Adrenal gland (tissue), 9 donors: ENCODE measurements at regions not wholly inside any gene's neighbourhood (a gene's known extent, or its start where the extent isn't known, plus 50 kb on each side); places are given as distances from the start of the nearest gene placed in this dataset.
A peak's percentile ranks its signal among the peaks of the same experiment; 100 is the strongest.

ENCODE experiments used
- DNase-seq, 7 donors: peaks; one replicate each; pipeline ENCODE4 v3.0.0-alpha.2; 2019 to 2020
- H3K27ac ChIP-seq, 5 donors: fragments of 200-600 bp; sonication (generic) in 4 of 5; 1 replicate in 3 of 5; 2 replicates in 2 of 5; pipeline versions ENCODE4 v1.5.1 to v1.8.0; 2016 to 2020; ENCODE audit warnings: mild to moderate bottlenecking in 1 of 5
- H3K27me3 ChIP-seq: fragments of 200-600 bp; 2 replicates; pipeline ENCODE4 v1.8.0; 2021
- H3K36me3 ChIP-seq, 2 donors: fragments of 200-600 bp; replicated peaks in 1 of 2; 1 replicate in 1 of 2; 2 replicates in 1 of 2; pipeline versions ENCODE4 v1.5.1 to v1.8.0; 2018 to 2022
- H3K4me1 ChIP-seq, 2 donors: fragments of 200-600 bp; replicated peaks in 1 of 2; 1 replicate in 1 of 2; 2 replicates in 1 of 2; pipeline versions ENCODE4 v1.5.1 to v1.8.0; 2018 to 2021
- H3K4me3 ChIP-seq, 4 donors: fragments of 200-600 bp; sonication (generic) in 3 of 4; one replicate each; pipeline ENCODE4 v1.5.1; 2016 to 2018
- H3K9me3 ChIP-seq, 3 donors: fragments of 200-600 bp; sonication (generic) in 1 of 3; replicated peaks in 1 of 3; 1 replicate in 2 of 3; 2 replicates in 1 of 3; pipeline versions ENCODE4 v1.5.1 to v1.8.0; 2016 to 2021
- POLR2A ChIP-seq, 2 donors: fragments of 450-650 bp; IDR thresholded peaks; one replicate each; pipeline ENCODE4 v1.6.1; 2017; ENCODE audit warnings: antibody characterized with exemption in 2 of 2, mild to moderate bottlenecking in 2 of 2, moderate library complexity in 1 of 2
- WGBS, 4 donors: extraction: QIAGEN DNeasy Blood & Tissue Kit in 2 of 4; methylation state at CpG; one replicate each; pipeline versions ENCODE4 v1.1.5 to v1.1.7; 2013 to 2017; 5-methylcytosine and 5-hydroxymethylcytosine counted together
- intact Hi-C, 2 donors: fragments of 100-400 bp; cut with DNase I; formaldehyde crosslinking; loops; one replicate each; pipeline versions ENCODE4 v1.14.1 to v1.15.0; 2022 to 2023
- TF ChIP-seq, protein P1 (sequence below), 6 experiments: fragments of 450-650 bp in 4 of 6; fragments of 200-600 bp in 2 of 6; sonication (generic) in 1 of 6; IDR thresholded peaks; 1 replicate in 5 of 6; 2 replicates in 1 of 6; pipeline versions ENCODE4 v1.5.1 to v1.8.0; 2016 to 2021; ENCODE audit warnings: antibody characterized with exemption in 6 of 6, mild to moderate bottlenecking in 2 of 6, moderate library complexity in 1 of 6
- donor health status: healthy with polysubstance abuse.
- donor health status: Bipolar disorder and iron deficiency.
- donor health status: DM: yes; HTN: yes; CAD: no.
- donor health status: DM: no; HTN: no; CAD: no.
- donor health status: DM: no; HTN: no; CAD: no.

DNA sequence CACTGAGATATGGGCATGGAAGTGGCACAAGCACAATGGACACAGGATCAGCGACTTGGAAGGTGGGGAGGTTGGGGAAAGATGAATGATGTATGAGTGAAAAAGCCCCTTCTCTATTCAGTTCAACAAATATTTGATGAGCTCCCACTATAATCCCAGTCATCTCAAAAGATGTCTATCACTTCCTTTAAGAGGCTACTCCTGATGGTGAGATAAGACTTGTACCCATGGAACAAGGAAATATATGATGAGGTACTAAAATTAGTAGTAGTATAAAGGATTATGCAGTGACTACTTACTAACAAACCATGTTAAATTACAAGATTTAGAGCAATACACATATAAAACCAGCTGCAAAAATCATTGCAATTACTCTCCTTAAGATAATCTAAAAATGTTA, 107.8 kb upstream of the COL5A2 start:
- H3K36me3 ChIP-seq: no peaks in the 10 kb centered on the region
- peaks cover 0 to 6% (median 0%) of the 10 kb centered on the region in 3 donors for H3K9me3 ChIP-seq
- WGBS, 4 donors: 67 to 76% (median 69%) methylated on average over 1 of the region's 1 CpG
- intact Hi-C loops: loop anchor here (5.0 to 10.0 kb wide), 3 partner anchors 125 to 173 kb away; no protein-coding TSS in a partner anchor
- no peak overlapping the region for H3K27ac ChIP-seq
- no peaks in the 10 kb centered on the region for H3K27me3 ChIP-seq
- H3K4me1 ChIP-seq: peaks cover 0 to 20% of the 10 kb centered on the region in 2 donors
- TF ChIP-seq, protein P1, sequence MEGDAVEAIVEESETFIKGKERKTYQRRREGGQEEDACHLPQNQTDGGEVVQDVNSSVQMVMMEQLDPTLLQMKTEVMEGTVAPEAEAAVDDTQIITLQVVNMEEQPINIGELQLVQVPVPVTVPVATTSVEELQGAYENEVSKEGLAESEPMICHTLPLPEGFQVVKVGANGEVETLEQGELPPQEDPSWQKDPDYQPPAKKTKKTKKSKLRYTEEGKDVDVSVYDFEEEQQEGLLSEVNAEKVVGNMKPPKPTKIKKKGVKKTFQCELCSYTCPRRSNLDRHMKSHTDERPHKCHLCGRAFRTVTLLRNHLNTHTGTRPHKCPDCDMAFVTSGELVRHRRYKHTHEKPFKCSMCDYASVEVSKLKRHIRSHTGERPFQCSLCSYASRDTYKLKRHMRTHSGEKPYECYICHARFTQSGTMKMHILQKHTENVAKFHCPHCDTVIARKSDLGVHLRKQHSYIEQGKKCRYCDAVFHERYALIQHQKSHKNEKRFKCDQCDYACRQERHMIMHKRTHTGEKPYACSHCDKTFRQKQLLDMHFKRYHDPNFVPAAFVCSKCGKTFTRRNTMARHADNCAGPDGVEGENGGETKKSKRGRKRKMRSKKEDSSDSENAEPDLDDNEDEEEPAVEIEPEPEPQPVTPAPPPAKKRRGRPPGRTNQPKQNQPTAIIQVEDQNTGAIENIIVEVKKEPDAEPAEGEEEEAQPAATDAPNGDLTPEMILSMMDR (IDR thresholded peaks at IDR 0.05): no peak
- no peak for TF ChIP-seq POLR2A (IDR thresholded peaks at IDR 0.05)
- no peak for DNase-seq
- H3K4me3 ChIP-seq: no peak overlapping the region

DNA sequence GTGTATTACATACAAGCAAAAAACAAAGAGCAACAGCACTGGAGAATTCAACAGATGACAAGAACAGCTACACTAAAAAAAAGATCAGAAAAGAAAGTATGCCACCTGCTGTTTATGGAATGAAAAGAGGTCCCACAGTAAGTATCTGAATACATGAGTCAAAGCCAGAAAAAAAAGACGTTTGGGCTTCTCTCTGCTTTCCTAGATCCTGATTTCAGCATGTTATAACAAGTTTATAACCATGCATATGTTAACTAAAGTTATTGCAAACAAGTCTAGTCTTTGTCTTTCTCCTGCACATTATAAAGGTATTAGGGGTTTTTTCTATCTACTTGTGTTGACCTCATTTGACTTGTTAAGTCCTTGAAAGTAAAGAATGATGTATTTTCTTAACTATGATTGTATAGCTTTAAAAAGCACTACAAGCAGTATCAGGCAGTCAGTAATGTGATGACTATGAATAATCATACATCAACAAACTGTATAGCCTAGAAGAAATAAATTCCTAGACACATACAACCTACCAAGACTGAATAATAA, 108.5 kb upstream of the COL5A2 start:
- no peak for DNase-seq
- Histone ChIP-seq H3K4me3 (no peak overlapping the region), H3K27me3 (no peaks in the 10 kb centered on the region), H3K27ac (no peak overlapping the region), H3K9me3 (peaks cover 0 to 6% (median 0%) of the 10 kb centered on the region in 3 donors), H3K36me3 (no peaks in the 10 kb centered on the region), H3K4me1 (peaks cover 0 to 20% of the 10 kb centered on the region in 2 donors)
- 0 to 6% (median 1%) methylated on average over 1 of the region's 1 CpG for WGBS, 4 donors
- TF ChIP-seq POLR2A (IDR thresholded peaks at IDR 0.05): no peak
- TF ChIP-seq, protein P1 (IDR thresholded peaks at IDR 0.05): peak; percentile 29 to 82 (median 60)
- intact Hi-C loops: loop anchor here (5.0 to 10.0 kb wide), 3 partner anchors 124 to 173 kb away; no protein-coding TSS in a partner anchor

DNA sequence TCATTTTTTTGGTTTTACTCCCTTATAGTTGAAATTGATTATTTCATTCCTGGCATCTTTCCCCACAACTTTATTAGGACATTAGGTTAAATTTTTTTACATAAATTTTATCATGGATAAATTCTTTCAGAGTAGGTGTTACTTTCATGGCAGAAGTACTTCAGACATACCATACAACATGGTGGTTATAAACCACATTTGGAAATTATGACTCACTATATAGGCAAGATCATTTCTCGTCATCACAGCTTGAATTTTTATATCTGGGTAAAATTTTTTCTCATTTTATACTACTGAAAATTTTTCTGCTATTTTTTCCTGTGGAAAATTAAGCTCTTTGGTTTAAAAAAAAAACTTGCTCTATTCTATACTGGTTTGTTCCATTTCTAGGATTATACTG, 111.9 kb upstream of the COL5A2 start:
- Histone ChIP-seq H3K36me3 (no peaks in the 10 kb centered on the region), H3K27me3 (no peaks in the 10 kb centered on the region), H3K27ac (no peak overlapping the region), H3K9me3 (peaks cover 0 to 6% (median 0%) of the 10 kb centered on the region in 3 donors), H3K4me1 (peaks cover 0 to 7% of the 10 kb centered on the region in 2 donors), H3K4me3 (no peak overlapping the region)
- intact Hi-C loops: no loop called here
- DNase-seq: no peak
- TF ChIP-seq, protein P1 (IDR thresholded peaks at IDR 0.05): no peak
- no peak for TF ChIP-seq POLR2A (IDR thresholded peaks at IDR 0.05)
- WGBS, 4 donors: 81 to 92% (median 89%) methylated on average over 1 of the region's 1 CpG

DNA sequence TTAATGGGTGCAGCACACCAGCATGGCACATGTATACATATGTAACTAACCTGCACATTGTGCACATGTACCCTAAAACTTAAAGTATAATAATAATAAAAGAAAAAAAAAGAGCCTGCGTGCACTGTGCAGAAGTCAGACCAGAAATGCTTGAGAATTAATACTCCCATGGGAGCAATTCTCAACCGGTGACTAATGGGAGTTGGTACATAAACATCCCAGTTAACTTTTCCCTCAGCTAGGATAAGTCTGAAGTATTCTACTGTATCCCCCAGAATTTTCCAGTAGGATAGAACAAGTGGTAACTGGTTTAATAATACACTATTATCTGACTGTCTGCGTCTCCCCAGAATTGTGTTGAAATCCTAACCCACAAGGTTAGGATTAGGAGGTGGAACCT, 113.6 kb upstream of the COL5A2 start:
- no peaks in the 10 kb centered on the region for H3K36me3 ChIP-seq
- H3K27ac ChIP-seq: no peak overlapping the region
- peaks cover 0 to 2% of the 10 kb centered on the region in 2 donors for H3K4me1 ChIP-seq
- no peaks in the 10 kb centered on the region for H3K27me3 ChIP-seq
- intact Hi-C loops: no loop called here
- TF ChIP-seq, protein P1 (IDR thresholded peaks at IDR 0.05): no peak
- no peak for TF ChIP-seq POLR2A (IDR thresholded peaks at IDR 0.05)
- peaks cover 0 to 6% (median 0%) of the 10 kb centered on the region in 3 donors for H3K9me3 ChIP-seq
- 53 to 75% (median 71%) methylated on average over 3 of the region's 3 CpGs for WGBS, 4 donors
- no peak overlapping the region for H3K4me3 ChIP-seq
- DNase-seq: no peak
